ENCODE measurements at regions not wholly inside any gene's neighbourhood (a gene's known extent, or its start where the extent isn't known, plus 50 kb on each side); places are given as distances from the start of the nearest gene placed in this dataset.

- no peak for DNase-seq (ENCODE audit: low read depth)
- in situ Hi-C loops (cut with HindIII; ENCODE audit: low sequenced_read_pairs): no loop called here
- H3K4me3 ChIP-seq (ENCODE audit: low read depth, low read length): no peak overlapping the region
- no peak for TF ChIP-seq CTCF (IDR thresholded peaks at IDR 0.05; ENCODE audit: low read depth, low read length, missing control alignments)
These were observed 1167.8 kb upstream of the PCDH20 start for GRCh38 chr13:62583466-62583865.

- in situ Hi-C loops (cut with HindIII; ENCODE audit: low sequenced_read_pairs): no loop called here
- no peak for DNase-seq (ENCODE audit: low read depth)
- no peak for TF ChIP-seq CTCF (IDR thresholded peaks at IDR 0.05; ENCODE audit: low read depth, low read length, missing control alignments)
These were observed 1162.8 kb upstream of the PCDH20 start for GRCh38 chr13:62578402-62578801.

GRCh38 chr13:62564770-62565169 lies 1149.1 kb upstream of the PCDH20 start:
- H3K4me3 ChIP-seq (ENCODE audit: low read depth, low read length): no peak overlapping the region
- TF ChIP-seq CTCF (IDR thresholded peaks at IDR 0.05; ENCODE audit: low read depth, low read length, missing control alignments): no peak
- in situ Hi-C loops (cut with HindIII; ENCODE audit: low sequenced_read_pairs): no loop called here
- no peak for DNase-seq (ENCODE audit: low read depth)

More at GRCh38 chr13:62578402-62578801, 1162.8 kb upstream of the PCDH20 start:
- H3K4me3 ChIP-seq (ENCODE audit: low read depth, low read length): no peak overlapping the region

- H3K4me3 ChIP-seq (ENCODE audit: low read depth, low read length): no peak overlapping the region
- no peak for TF ChIP-seq CTCF (IDR thresholded peaks at IDR 0.05; ENCODE audit: low read depth, low read length, missing control alignments)
- in situ Hi-C loops (cut with HindIII; ENCODE audit: low sequenced_read_pairs): no loop called here
- no peak for DNase-seq (ENCODE audit: low read depth)
These were observed 1147.6 kb upstream of the PCDH20 start for GRCh38 chr13:62563251-62563650.

GRCh38 chr13:62556978-62557377 lies 1141.3 kb upstream of the PCDH20 start:
- no peak for DNase-seq (ENCODE audit: low read depth)
- TF ChIP-seq CTCF (IDR thresholded peaks at IDR 0.05; ENCODE audit: low read depth, low read length, missing control alignments): no peak
- in situ Hi-C loops (cut with HindIII; ENCODE audit: low sequenced_read_pairs): no loop called here
- no peak overlapping the region for H3K4me3 ChIP-seq (ENCODE audit: low read depth, low read length)

- DNase-seq (ENCODE audit: low read depth): no peak
- no peak for TF ChIP-seq CTCF (IDR thresholded peaks at IDR 0.05; ENCODE audit: low read depth, low read length, missing control alignments)
- H3K4me3 ChIP-seq (ENCODE audit: low read depth, low read length): no peak overlapping the region
- in situ Hi-C loops (cut with HindIII; ENCODE audit: low sequenced_read_pairs): no loop called here
These were observed 1135.9 kb upstream of the PCDH20 start for GRCh38 chr13:62551588-62551987.

- no peak for TF ChIP-seq CTCF (IDR thresholded peaks at IDR 0.05; ENCODE audit: low read depth, low read length, missing control alignments)
- in situ Hi-C loops (cut with HindIII; ENCODE audit: low sequenced_read_pairs): no loop called here
- DNase-seq (ENCODE audit: low read depth): no peak
- no peak overlapping the region for H3K4me3 ChIP-seq (ENCODE audit: low read depth, low read length)
These were observed 1129.3 kb upstream of the PCDH20 start for GRCh38 chr13:62544928-62545327.
